Cardiac muscle cell (in vitro differentiated cells and primary cell): ENCODE measurements at regions not wholly inside any gene's neighbourhood (a gene's known extent, or its start where the extent isn't known, plus 50 kb on each side); places are given as distances from the start of the nearest gene placed in this dataset.
"Not testable (repeated sequence)": the region's sequence is repeated elsewhere in the genome, so short reads cannot be mapped to it uniquely, and the experiment has no call there.

Experiments
- DNase-seq, 2 donors: peaks; one replicate each; pipeline versions ENCODE4 v3.0.0 to v3.0.0-alpha.2; 2010 to 2017; ENCODE audit warnings: low read depth in 1 of 2, low spot score in 1 of 2
- H3K27ac ChIP-seq: fragments of 200-600 bp; sonication (generic); 2 replicates; pipeline ENCODE4 v1.5.1; 2016
- H3K27me3 ChIP-seq: fragments of 200-600 bp; sonication (generic); 2 replicates; pipeline ENCODE4 v1.6.0; 2016; ENCODE audit warnings: control low read depth
- H3K36me3 ChIP-seq: fragments of 200-600 bp; sonication (generic); 2 replicates; pipeline ENCODE4 v1.5.1; 2016; ENCODE audit warnings: control low read depth
- H3K4me1 ChIP-seq: fragments of 200-600 bp; sonication (generic); 2 replicates; pipeline ENCODE4 v1.8.1; 2017; ENCODE audit warnings: low read depth, mild to moderate bottlenecking, mixed run types
- H3K4me3 ChIP-seq: fragments of 200-600 bp; sonication (generic); 2 replicates; pipeline ENCODE4 v1.5.1; 2016; ENCODE audit warnings: mild to moderate bottlenecking
- H3K9me3 ChIP-seq: fragments of 200-600 bp; sonication (generic); 2 replicates; pipeline ENCODE4 v1.5.1; 2017; ENCODE audit warnings: low read depth, mild to moderate bottlenecking, control low read depth
- TF ChIP-seq, protein P1 (sequence below): IDR thresholded peaks from 2 replicates; pipeline ENCODE4 v1.5.1; 2012; ENCODE audit warnings: low read depth, mild to moderate bottlenecking, low read length

DNA sequence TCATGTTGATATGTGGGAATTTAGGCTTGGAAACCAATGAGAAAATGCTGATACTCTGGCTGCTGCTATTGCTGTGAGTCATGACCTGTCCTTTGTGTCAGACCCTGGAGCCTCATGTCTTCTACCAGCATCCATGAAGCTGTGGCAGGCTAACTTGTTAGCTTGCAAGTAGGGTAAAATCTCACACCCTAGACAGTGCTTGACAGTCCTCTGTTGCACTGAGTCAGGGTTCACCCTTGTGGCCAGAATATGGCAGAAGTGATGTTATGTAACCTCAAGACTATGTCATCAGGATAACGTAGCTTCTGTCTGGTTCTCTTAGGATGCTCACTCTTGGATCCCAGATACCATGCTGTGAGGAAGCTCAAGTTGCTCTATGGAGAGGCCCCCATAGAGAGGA lies 110.8 kb downstream of the LHX2 start:
- Histone ChIP-seq H3K9me3 (no peaks in the 10 kb centered on the region), H3K4me3 (no peak overlapping the region), H3K27me3 (no peaks in the 10 kb centered on the region), H3K4me1 (no peaks in the 10 kb centered on the region), H3K36me3 (no peaks in the 10 kb centered on the region), H3K27ac (no peak overlapping the region)
- DNase-seq = no peak
- TF ChIP-seq, protein P1, sequence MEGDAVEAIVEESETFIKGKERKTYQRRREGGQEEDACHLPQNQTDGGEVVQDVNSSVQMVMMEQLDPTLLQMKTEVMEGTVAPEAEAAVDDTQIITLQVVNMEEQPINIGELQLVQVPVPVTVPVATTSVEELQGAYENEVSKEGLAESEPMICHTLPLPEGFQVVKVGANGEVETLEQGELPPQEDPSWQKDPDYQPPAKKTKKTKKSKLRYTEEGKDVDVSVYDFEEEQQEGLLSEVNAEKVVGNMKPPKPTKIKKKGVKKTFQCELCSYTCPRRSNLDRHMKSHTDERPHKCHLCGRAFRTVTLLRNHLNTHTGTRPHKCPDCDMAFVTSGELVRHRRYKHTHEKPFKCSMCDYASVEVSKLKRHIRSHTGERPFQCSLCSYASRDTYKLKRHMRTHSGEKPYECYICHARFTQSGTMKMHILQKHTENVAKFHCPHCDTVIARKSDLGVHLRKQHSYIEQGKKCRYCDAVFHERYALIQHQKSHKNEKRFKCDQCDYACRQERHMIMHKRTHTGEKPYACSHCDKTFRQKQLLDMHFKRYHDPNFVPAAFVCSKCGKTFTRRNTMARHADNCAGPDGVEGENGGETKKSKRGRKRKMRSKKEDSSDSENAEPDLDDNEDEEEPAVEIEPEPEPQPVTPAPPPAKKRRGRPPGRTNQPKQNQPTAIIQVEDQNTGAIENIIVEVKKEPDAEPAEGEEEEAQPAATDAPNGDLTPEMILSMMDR = no peak

- H3K9me3 ChIP-seq = no peaks in the 10 kb centered on the region
- peak in 1 of 2 donors; percentile 50 for DNase-seq
- H3K4me1 ChIP-seq = no peaks in the 10 kb centered on the region
- TF ChIP-seq, protein P1 = peak; percentile 63
- H3K4me3 ChIP-seq = no peak overlapping the region
- H3K27ac ChIP-seq = no peak overlapping the region
- H3K27me3 ChIP-seq = no peaks in the 10 kb centered on the region
- H3K36me3 ChIP-seq = no peaks in the 10 kb centered on the region
Observed at GRCh38 chr9:124122813-124123462, 111.4 kb downstream of the LHX2 start.

- not testable (repeated sequence) for H3K36me3 ChIP-seq, DNase-seq, H3K4me1 ChIP-seq, H3K4me3 ChIP-seq, H3K9me3 ChIP-seq, H3K27me3 ChIP-seq, H3K27ac ChIP-seq
Observed at GRCh38 chr9:124123621-124124020, 112.1 kb downstream of the LHX2 start.

GRCh38 chr9:124124729-124125650 lies 113.4 kb downstream of the LHX2 start:
- no peaks in the 10 kb centered on the region for H3K36me3 ChIP-seq
- H3K4me1 ChIP-seq = no peaks in the 10 kb centered on the region
- no peaks in the 10 kb centered on the region for H3K27me3 ChIP-seq
- no peak overlapping the region for H3K4me3 ChIP-seq
- H3K27ac ChIP-seq = no peak overlapping the region
- no peaks in the 10 kb centered on the region for H3K9me3 ChIP-seq
- TF ChIP-seq, protein P1 = no peak
- DNase-seq = no peak

- no peak overlapping the region for H3K4me3 ChIP-seq
- TF ChIP-seq, protein P1 = no peak
- H3K9me3 ChIP-seq = no peaks in the 10 kb centered on the region
- no peak overlapping the region for H3K27ac ChIP-seq
- no peaks in the 10 kb centered on the region for H3K27me3 ChIP-seq
- no peaks in the 10 kb centered on the region for H3K36me3 ChIP-seq
- H3K4me1 ChIP-seq = no peaks in the 10 kb centered on the region
- peak in 1 of 2 donors; percentile 11 for DNase-seq
Observed at GRCh38 chr9:124125651-124125977, 114.0 kb downstream of the LHX2 start.
